Spleen (tissue), 11 donors: ENCODE measurements at regions not wholly inside any gene's neighbourhood (a gene's known extent, or its start where the extent isn't known, plus 50 kb on each side); places are given as distances from the start of the nearest gene placed in this dataset.

Experiments
- DNase-seq: peaks from one replicate; pipeline ENCODE4 v3.0.0-alpha.2; 2020
- H3K27ac ChIP-seq, 8 donors: fragments of 200-600 bp; sonication (generic) in 7 of 8; 1 replicate in 4 of 8; 2 replicates in 4 of 8; pipeline versions ENCODE4 v1.5.0 to v1.8.0; 2016 to 2021; ENCODE audit warnings: inconsistent platforms in 4 of 8, mild to moderate bottlenecking in 4 of 8, moderate library complexity in 1 of 8
- H3K27me3 ChIP-seq, 7 donors: fragments of 200-600 bp; sonication (generic) in 6 of 7; replicated peaks in 1 of 7; 1 replicate in 4 of 7; 2 replicates in 3 of 7; pipeline versions ENCODE4 v1.5.0 to v1.8.0; 2016 to 2021; ENCODE audit warnings: inconsistent platforms in 3 of 7, mild to moderate bottlenecking in 1 of 7
- H3K36me3 ChIP-seq, 6 donors: fragments of 200-600 bp; sonication (generic) in 5 of 6; 1 replicate in 4 of 6; 2 replicates in 2 of 6; pipeline versions ENCODE4 v1.5.0 to v1.8.0; 2016 to 2021; ENCODE audit warnings: inconsistent platforms in 2 of 6
- H3K4me1 ChIP-seq, 6 donors: fragments of 200-600 bp; sonication (generic) in 5 of 6; 1 replicate in 3 of 6; 2 replicates in 3 of 6; pipeline versions ENCODE4 v1.5.0 to v1.8.0; 2016 to 2021; ENCODE audit warnings: inconsistent platforms in 3 of 6
- H3K4me3 ChIP-seq, 8 donors: fragments of 200-600 bp; sonication (generic) in 7 of 8; 1 replicate in 4 of 8; 2 replicates in 4 of 8; pipeline versions ENCODE4 v1.5.0 to v1.8.0; 2016 to 2021; ENCODE audit warnings: inconsistent platforms in 4 of 8, mild to moderate bottlenecking in 4 of 8, moderate library complexity in 2 of 8
- H3K9me3 ChIP-seq, 8 donors: fragments of 200-600 bp; sonication (generic) in 7 of 8; 1 replicate in 4 of 8; 2 replicates in 4 of 8; pipeline versions ENCODE4 v1.5.0 to v1.8.0; 2016 to 2021; ENCODE audit warnings: inconsistent platforms in 4 of 8
- CTCF ChIP-seq, 11 experiments: fragments of 200-600 bp in 7 of 11; fragments of 450-650 bp in 4 of 11; sonication (generic) in 4 of 11; IDR thresholded peaks in 8 of 11; conservative IDR thresholded peaks in 3 of 11; 1 replicate in 7 of 11; 2 replicates in 4 of 11; pipeline versions ENCODE4 v1.4.0 to v1.8.0; 2016 to 2021; ENCODE audit warnings: antibody characterized with exemption in 11 of 11, inconsistent platforms in 4 of 11, mild to moderate bottlenecking in 1 of 11
- POLR2A ChIP-seq, 3 donors: fragments of 450-650 bp; IDR thresholded peaks; one replicate each; pipeline ENCODE4 v1.5.1; 2017; ENCODE audit warnings: antibody characterized with exemption in 3 of 3, mild to moderate bottlenecking in 1 of 3
- POLR2AphosphoS5 ChIP-seq, 3 donors: sonication (generic); formaldehyde crosslinking; IDR thresholded peaks; one replicate each; pipeline ENCODE4 v1.5.1; 2017; ENCODE audit warnings: antibody characterized with exemption in 3 of 3
- whole genome bisulfite sequencing, 5 donors: extraction: QIAGEN DNeasy Blood & Tissue Kit in 3 of 5; methylation state at CpG; one replicate each; pipeline versions ENCODE4 v1.1.5 to v1.1.7; 2013 to 2018; 5-methylcytosine and 5-hydroxymethylcytosine counted together
- intact Hi-C: fragments of 100-400 bp; cut with DNase I; formaldehyde crosslinking; loops from one replicate; pipeline ENCODE4 v1.15.0; 2023; ENCODE audit warnings: low total_unique reads
- donor health status: healthy with polysubstance abuse.
- donor health status: DM: no; HTN: no; CAD: no; lungs with moderate emphysema.
- donor health status: DM: no; HTN: no; CAD: no.
- donor health status: Bipolar disorder and iron deficiency.
- donor health status: healthy.
- donor health status: DM: no; HTN: no; CAD: no.
- donor health status: DM: yes; HTN: yes; CAD: no.

GRCh38 chr14:87205811-87206210 lies 787.2 kb downstream of the GALC start:
- H3K36me3 ChIP-seq: no peaks in the 10 kb centered on the region
- no peak for TF ChIP-seq POLR2AphosphoS5 (IDR thresholded peaks at IDR 0.05)
- no peak for TF ChIP-seq POLR2A (IDR thresholded peaks at IDR 0.05)
- TF ChIP-seq CTCF (IDR thresholded peaks at IDR 0.05 in 8 of 11, conservative IDR thresholded peaks at IDR 0.05 in 3 of 11): no peak
- no peaks in the 10 kb centered on the region for H3K27me3 ChIP-seq
- 81 to 93% (median 84%) methylated on average over 3 of the region's 3 CpGs for WGBS, 5 donors
- intact Hi-C loops: no loop called here
- H3K4me1 ChIP-seq: no peaks in the 10 kb centered on the region
- peaks cover 0 to 11% (median 0%) of the 10 kb centered on the region in 8 donors for H3K9me3 ChIP-seq
- H3K4me3 ChIP-seq: no peak overlapping the region
- no peak for DNase-seq
- no peak overlapping the region for H3K27ac ChIP-seq

- DNase-seq: no peak
- no peak overlapping the region for H3K4me3 ChIP-seq
- H3K27ac ChIP-seq: no peak overlapping the region
- H3K36me3 ChIP-seq: no peaks in the 10 kb centered on the region
- intact Hi-C loops: no loop called here
- WGBS, 5 donors: 76 to 87% (median 82%) methylated on average over 5 of the region's 5 CpGs
- peaks cover 0 to 5% (median 0%) of the 10 kb centered on the region in 8 donors for H3K9me3 ChIP-seq
- TF ChIP-seq POLR2AphosphoS5 (IDR thresholded peaks at IDR 0.05) (no peak), CTCF (IDR thresholded peaks at IDR 0.05 in 8 of 11, conservative IDR thresholded peaks at IDR 0.05 in 3 of 11) (no peak), POLR2A (IDR thresholded peaks at IDR 0.05) (no peak)
- H3K27me3 ChIP-seq: no peaks in the 10 kb centered on the region
- H3K4me1 ChIP-seq: no peaks in the 10 kb centered on the region
These were observed 789.6 kb downstream of the GALC start for GRCh38 chr14:87203346-87203745.

DNA sequence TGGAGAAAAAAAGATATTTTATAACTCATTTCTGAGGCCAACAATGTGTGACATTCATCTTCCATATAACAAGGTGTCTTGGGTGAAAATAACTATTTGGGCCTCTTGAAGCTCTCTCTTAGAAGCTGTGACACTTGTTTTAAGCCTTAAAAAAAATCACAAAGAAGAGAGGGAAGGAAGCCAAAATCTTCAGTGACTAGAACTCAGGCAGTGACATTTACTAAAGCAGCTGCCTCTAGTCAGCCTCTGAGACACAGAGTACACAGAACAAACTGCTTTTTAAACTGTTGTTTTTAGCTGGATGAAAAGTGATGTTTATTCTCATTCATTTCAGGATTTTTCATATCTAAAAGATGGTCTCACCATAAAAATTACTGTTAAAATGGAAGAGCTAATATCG lies 793.6 kb downstream of the GALC start:
- H3K27me3 ChIP-seq: no peaks in the 10 kb centered on the region
- H3K9me3 ChIP-seq: peaks cover 0 to 20% (median 0%) of the 10 kb centered on the region in 8 donors
- H3K4me1 ChIP-seq: no peaks in the 10 kb centered on the region
- 70 to 82% (median 79%) methylated on average over 1 of the region's 1 CpG for WGBS, 5 donors
- H3K27ac ChIP-seq: no peak overlapping the region
- H3K4me3 ChIP-seq: no peak overlapping the region
- no peaks in the 10 kb centered on the region for H3K36me3 ChIP-seq
- intact Hi-C loops: no loop called here
- no peak for TF ChIP-seq POLR2A (IDR thresholded peaks at IDR 0.05)
- no peak for TF ChIP-seq POLR2AphosphoS5 (IDR thresholded peaks at IDR 0.05)
- TF ChIP-seq CTCF (IDR thresholded peaks at IDR 0.05 in 8 of 11, conservative IDR thresholded peaks at IDR 0.05 in 3 of 11): no peak
- no peak for DNase-seq

GRCh38 chr14:87196436-87196835 lies 796.5 kb downstream of the GALC start:
- H3K27ac ChIP-seq: no peak overlapping the region
- intact Hi-C loops: no loop called here
- H3K4me1 ChIP-seq: no peaks in the 10 kb centered on the region
- H3K9me3 ChIP-seq: peaks cover 0 to 27% (median 2%) of the 10 kb centered on the region in 8 donors
- no peak overlapping the region for H3K4me3 ChIP-seq
- 66 to 76% (median 70%) methylated on average over 3 of the region's 3 CpGs for WGBS, 5 donors
- DNase-seq: no peak
- no peak for TF ChIP-seq CTCF (IDR thresholded peaks at IDR 0.05 in 8 of 11, conservative IDR thresholded peaks at IDR 0.05 in 3 of 11)
- no peak for TF ChIP-seq POLR2AphosphoS5 (IDR thresholded peaks at IDR 0.05)
- no peak for TF ChIP-seq POLR2A (IDR thresholded peaks at IDR 0.05)
- no peaks in the 10 kb centered on the region for H3K36me3 ChIP-seq
- no peaks in the 10 kb centered on the region for H3K27me3 ChIP-seq
